BJ (cell line): ENCODE measurements at regions not wholly inside any gene's neighbourhood (a gene's known extent, or its start where the extent isn't known, plus 50 kb on each side); places are given as distances from the start of the nearest gene placed in this dataset.

Experiments used
- CTCF ChIA-PET: fragments of 350-600 bp; formaldehyde crosslinking; extraction: SDS; loops from one replicate; lab custom pipeline; 2021; ENCODE audit warnings: antibody characterized with exemption, inconsistent platforms; lab: Yijun Ruan, JAX
- POLR2A ChIA-PET: fragments of 300-600 bp; sonication (Branson Sonifier 250); formaldehyde crosslinking; extraction: SDS; loops from one replicate; lab custom pipeline; 2021; ENCODE audit warnings: antibody characterized with exemption; lab: Charles Lee
- DNase-seq: peaks from one replicate; pipeline ENCODE4 v3.0.0-alpha.2; 2011; ENCODE audit warnings: low read depth
- H3K27me3 ChIP-seq: 2 replicates; pipeline ENCODE4 v1.6.0; 2011; ENCODE audit warnings: low read length; ENCODE audit not compliant: control insufficient read depth, insufficient read depth
- H3K36me3 ChIP-seq: 2 replicates; pipeline ENCODE4 v1.5.1; 2011; ENCODE audit warnings: low read length; ENCODE audit not compliant: control insufficient read depth, insufficient read depth
- H3K4me3 ChIP-seq: 2 replicates; pipeline ENCODE4 v1.5.1; 2011; ENCODE audit warnings: low read depth, mild to moderate bottlenecking, control low read depth, low read length
- TF ChIP-seq, protein P1 (sequence below): IDR thresholded peaks from 2 replicates; pipeline ENCODE4 v1.5.1; 2011; ENCODE audit warnings: low read depth, mild to moderate bottlenecking, control low read depth, inconsistent platforms, low read length, moderate library complexity; ENCODE audit not compliant: insufficient read depth

- POLR2A ChIA-PET, result no interaction called here
- no peak overlapping the region for H3K4me3 ChIP-seq
- TF ChIP-seq, protein P1, sequence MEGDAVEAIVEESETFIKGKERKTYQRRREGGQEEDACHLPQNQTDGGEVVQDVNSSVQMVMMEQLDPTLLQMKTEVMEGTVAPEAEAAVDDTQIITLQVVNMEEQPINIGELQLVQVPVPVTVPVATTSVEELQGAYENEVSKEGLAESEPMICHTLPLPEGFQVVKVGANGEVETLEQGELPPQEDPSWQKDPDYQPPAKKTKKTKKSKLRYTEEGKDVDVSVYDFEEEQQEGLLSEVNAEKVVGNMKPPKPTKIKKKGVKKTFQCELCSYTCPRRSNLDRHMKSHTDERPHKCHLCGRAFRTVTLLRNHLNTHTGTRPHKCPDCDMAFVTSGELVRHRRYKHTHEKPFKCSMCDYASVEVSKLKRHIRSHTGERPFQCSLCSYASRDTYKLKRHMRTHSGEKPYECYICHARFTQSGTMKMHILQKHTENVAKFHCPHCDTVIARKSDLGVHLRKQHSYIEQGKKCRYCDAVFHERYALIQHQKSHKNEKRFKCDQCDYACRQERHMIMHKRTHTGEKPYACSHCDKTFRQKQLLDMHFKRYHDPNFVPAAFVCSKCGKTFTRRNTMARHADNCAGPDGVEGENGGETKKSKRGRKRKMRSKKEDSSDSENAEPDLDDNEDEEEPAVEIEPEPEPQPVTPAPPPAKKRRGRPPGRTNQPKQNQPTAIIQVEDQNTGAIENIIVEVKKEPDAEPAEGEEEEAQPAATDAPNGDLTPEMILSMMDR, result no peak
- DNase-seq, result no peak
- no peaks in the 10 kb centered on the region for H3K36me3 ChIP-seq
- peaks cover 14% of the 10 kb centered on the region for H3K27me3 ChIP-seq
- CTCF ChIA-PET, result interaction anchor here (1.1 kb wide), 1 partner anchor 78 kb away, joined by 6 read pairs; no protein-coding TSS in a partner anchor
These were observed 63.9 kb upstream of the SLCO4A1 start for GRCh38 chr20:62578294-62578897.

DNA sequence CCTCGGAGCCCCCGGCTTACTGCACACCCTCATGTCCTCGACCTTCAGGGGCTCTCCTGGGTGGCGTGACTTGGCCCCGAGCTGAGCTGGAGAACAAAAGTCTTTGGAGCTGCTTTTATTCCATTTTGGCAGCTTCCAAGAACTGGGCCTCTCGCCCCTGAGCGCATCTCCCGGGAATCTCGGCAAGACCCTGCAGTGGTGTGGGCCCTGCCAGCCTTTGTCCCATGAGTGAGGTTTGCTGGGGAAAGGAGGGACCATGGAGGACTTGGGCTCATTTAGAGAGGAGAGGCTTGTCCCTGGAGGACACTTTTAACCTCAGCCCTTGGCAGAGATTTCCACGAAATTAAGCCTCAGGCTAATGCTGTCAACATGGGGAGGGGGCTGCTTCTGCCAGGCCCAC, 62.3 kb upstream of the SLCO4A1 start:
- H3K36me3 ChIP-seq, result no peaks in the 10 kb centered on the region
- no peak for DNase-seq
- CTCF ChIA-PET, result interaction anchor here (0.6 kb wide), 1 partner anchor 80 kb away, joined by 3 read pairs; no protein-coding TSS in a partner anchor
- POLR2A ChIA-PET, result no interaction called here
- TF ChIP-seq, protein P1, result no peak
- H3K4me3 ChIP-seq, result no peak overlapping the region
- peaks cover 15% of the 10 kb centered on the region for H3K27me3 ChIP-seq

DNA sequence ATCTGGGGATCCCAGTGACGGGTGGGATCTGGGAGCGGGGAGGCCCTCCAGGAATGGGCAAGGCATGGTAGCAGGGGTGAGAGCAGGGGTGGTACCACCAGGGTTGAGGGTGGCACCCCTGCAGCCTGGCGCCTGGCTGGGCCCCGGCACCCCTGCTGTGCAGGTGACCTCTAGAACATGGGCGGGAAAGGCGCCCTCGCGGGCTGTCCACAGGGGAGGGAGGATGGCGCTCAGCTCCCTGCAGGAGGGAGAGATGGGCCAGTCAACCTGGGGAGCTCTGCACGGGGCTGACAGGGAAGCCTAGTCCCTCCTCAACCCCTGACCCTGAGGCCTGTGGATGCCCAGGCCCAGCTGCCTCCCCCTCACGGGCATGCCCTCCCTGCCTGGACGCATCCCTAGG, 61.6 kb upstream of the SLCO4A1 start:
- TF ChIP-seq, protein P1, result no peak
- H3K4me3 ChIP-seq, result no peak overlapping the region
- peaks cover 15% of the 10 kb centered on the region for H3K27me3 ChIP-seq
- ChIA-PET CTCF (interaction anchor here (1.0 to 1.3 kb wide), 2 partner anchors 66 to 81 kb away, joined by 3 to 5 read pairs; no protein-coding TSS in a partner anchor), POLR2A (no interaction called here)
- no peak for DNase-seq
- no peaks in the 10 kb centered on the region for H3K36me3 ChIP-seq

- TF ChIP-seq, protein P1, result no peak
- Histone ChIP-seq H3K4me3 (no peak overlapping the region), H3K36me3 (no peaks in the 10 kb centered on the region), H3K27me3 (peaks cover 18% of the 10 kb centered on the region)
- ChIA-PET POLR2A (no interaction called here), CTCF (interaction anchor here (1.0 to 1.3 kb wide), 2 partner anchors 67 to 81 kb away, joined by 3 to 5 read pairs; no protein-coding TSS in a partner anchor)
- no peak for DNase-seq
These were observed 61.0 kb upstream of the SLCO4A1 start for GRCh38 chr20:62581308-62581707.

GRCh38 chr20:62581806-62582205, 60.5 kb upstream of the SLCO4A1 start:
- no peak overlapping the region for H3K4me3 ChIP-seq
- no peaks in the 10 kb centered on the region for H3K36me3 ChIP-seq
- peaks cover 18% of the 10 kb centered on the region for H3K27me3 ChIP-seq
- TF ChIP-seq, protein P1, result no peak
- DNase-seq, result no peak
- ChIA-PET POLR2A (no interaction called here), CTCF (interaction anchor here (1.3 kb wide), 1 partner anchor 67 kb away, joined by 3 read pairs; no protein-coding TSS in a partner anchor)
